ENCODE measurements at regions not wholly inside any gene's neighbourhood (a gene's known extent, or its start where the extent isn't known, plus 50 kb on each side); places are given as distances from the start of the nearest gene placed in this dataset.

DNA sequence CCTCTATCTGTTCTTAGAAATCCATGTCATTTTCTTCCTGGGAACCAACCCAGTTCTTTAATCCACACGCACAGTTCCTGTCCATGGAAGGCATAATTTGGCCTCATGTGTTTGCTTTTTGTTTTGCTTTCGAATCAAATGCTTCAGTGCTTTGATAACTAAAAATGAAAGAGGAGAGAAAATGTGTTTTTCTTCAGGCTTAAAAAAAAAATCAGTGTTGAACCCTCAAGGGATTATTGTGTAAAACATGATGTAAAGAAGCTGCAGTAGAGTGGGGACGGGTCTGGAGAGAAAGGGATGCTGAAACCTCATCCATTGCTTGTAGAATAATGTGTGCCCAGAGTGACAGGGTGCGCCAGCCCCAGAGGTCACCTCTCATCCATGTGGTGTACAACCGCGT, 197.5 kb upstream of the JARID2 start:
- POLR2A ChIA-PET (ENCODE audit: partially characterized antibody), result interaction anchor here (0.6 kb wide), 1 partner anchor 46 kb away, joined by 3 read pairs; no protein-coding TSS in a partner anchor
- Mint-ChIP-seq H3K27ac (no peak overlapping the region), H3K4me3 (no peak overlapping the region), H3K27me3 (no peaks in the 10 kb centered on the region), H3K36me3 (no peaks in the 10 kb centered on the region), H3K4me1 (no peaks in the 10 kb centered on the region), H3K9me3 (no peaks in the 10 kb centered on the region)
- DNase-seq, result no peak
- Histone ChIP-seq H3K27me3 (ENCODE audit: insufficient read depth, low read length) (no peaks in the 10 kb centered on the region), H3K4me1 (ENCODE audit: insufficient read depth, low read length) (no peaks in the 10 kb centered on the region), H3K27ac (ENCODE audit: low read depth, low read length) (no peak overlapping the region), H3K36me3 (ENCODE audit: insufficient read depth, low read length) (no peaks in the 10 kb centered on the region), H3K9me3 (ENCODE audit: control insufficient read depth in 1 of 2, low read length in 2 of 2) (no peaks in the 10 kb centered on the region), H3K4me3 (ENCODE audit: low read length in 2 of 2) (no peak overlapping the region)
- intact Hi-C loops (cut with micrococcal nuclease), result no loop called here
- CTCF ChIA-PET (ENCODE audit: partially characterized antibody), result no interaction called here

DNA sequence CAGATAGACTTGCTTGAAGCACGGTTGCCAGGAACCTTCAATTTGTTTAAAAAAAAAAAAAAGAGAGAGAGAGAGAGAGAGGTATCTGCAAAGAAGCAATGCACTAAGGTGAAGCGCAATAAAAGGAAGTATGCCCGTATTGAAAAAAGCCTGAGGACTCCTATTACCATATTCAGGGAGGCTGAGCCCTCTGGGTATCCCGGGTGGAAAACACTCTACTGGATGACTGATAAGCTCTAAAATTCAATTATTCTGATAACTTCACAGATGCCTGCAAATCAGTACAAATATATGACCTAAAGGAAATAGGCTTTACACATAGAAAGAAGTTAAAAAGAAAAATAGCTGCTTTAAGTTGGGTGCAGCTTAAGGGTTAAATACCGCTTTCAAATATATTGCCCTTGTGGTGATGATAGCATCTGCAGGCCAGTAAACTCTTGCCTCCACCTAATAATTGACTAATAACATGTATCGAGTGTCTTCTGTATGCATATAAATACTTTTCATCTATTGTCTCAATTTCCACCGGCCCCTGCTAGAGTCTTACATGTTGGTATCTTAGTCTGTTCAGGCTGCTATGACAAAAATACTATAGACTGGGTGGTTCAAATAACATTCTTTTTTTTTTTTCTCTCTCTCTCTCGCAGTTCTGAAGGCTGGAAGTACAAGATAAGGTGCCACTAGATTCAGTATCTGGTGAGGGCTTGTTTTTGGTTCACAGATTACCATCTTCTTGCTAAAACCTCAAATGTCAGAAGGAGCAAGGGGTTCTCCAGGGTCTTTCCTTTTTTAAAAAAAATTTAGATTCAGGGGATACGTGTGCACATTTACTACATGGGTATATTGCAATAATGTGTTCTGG, 187.4 kb upstream of the JARID2 start:
- no peak for DNase-seq
- Histone ChIP-seq H3K27me3 (ENCODE audit: insufficient read depth, low read length) (no peaks in the 10 kb centered on the region), H3K4me1 (ENCODE audit: insufficient read depth, low read length) (no peaks in the 10 kb centered on the region), H3K4me3 (ENCODE audit: low read length in 2 of 2) (no peak overlapping the region), H3K27ac (ENCODE audit: low read depth, low read length) (no peak overlapping the region), H3K9me3 (ENCODE audit: control insufficient read depth in 1 of 2, low read length in 2 of 2) (no peaks in the 10 kb centered on the region), H3K36me3 (ENCODE audit: insufficient read depth, low read length) (no peaks in the 10 kb centered on the region)
- ChIA-PET CTCF (ENCODE audit: partially characterized antibody) (interaction anchor here (1.3 kb wide), 1 partner anchor 13 kb away, joined by 3 read pairs; no protein-coding TSS in a partner anchor), POLR2A (ENCODE audit: partially characterized antibody) (no interaction called here)
- Mint-ChIP-seq H3K36me3 (no peaks in the 10 kb centered on the region), H3K27me3 (no peaks in the 10 kb centered on the region), H3K4me3 (no peak overlapping the region), H3K9me3 (peaks cover 0 to 5% (median 0%) of the 10 kb centered on the region in 8 donors), H3K27ac (no peak overlapping the region), H3K4me1 (peaks cover 0 to 1% (median 0%) of the 10 kb centered on the region in 4 donors)
- intact Hi-C loops (cut with micrococcal nuclease), result no loop called here

DNA sequence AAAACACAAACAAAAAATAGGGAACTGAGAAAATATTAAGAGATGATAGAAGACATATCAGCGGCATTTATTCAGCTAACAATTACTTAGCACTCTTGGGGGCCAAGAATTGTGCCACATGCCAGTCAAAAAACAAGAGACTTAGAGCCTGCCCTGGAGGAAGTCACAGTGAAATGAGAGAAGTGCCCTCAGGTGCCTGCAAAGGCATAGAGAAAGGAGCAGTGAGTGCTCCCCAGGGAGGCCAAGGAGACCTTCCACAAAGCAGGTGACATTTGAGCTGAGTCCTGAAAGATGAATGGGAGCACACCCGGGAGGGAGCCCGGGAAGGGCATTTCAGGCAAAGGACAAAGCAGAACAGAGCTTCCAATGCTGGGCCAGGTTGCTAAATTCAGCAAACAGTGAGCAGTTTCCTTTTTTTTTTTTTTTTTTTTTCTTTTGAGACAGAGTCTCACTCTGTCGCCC, 184.7 kb upstream of the JARID2 start:
- peaks cover 0 to 5% (median 0%) of the 10 kb centered on the region in 8 donors for H3K9me3 Mint-ChIP-seq
- no peaks in the 10 kb centered on the region for H3K9me3 ChIP-seq (ENCODE audit: control insufficient read depth in 1 of 2, low read length in 2 of 2)
- no peaks in the 10 kb centered on the region for H3K4me1 ChIP-seq (ENCODE audit: insufficient read depth, low read length)
- no peak overlapping the region for H3K4me3 ChIP-seq (ENCODE audit: low read length in 2 of 2)
- peaks cover 0 to under 1% (median 0%) of the 10 kb centered on the region in 4 donors for H3K4me1 Mint-ChIP-seq
- no peaks in the 10 kb centered on the region for H3K36me3 ChIP-seq (ENCODE audit: insufficient read depth, low read length)
- no peaks in the 10 kb centered on the region for H3K27me3 Mint-ChIP-seq
- H3K27ac ChIP-seq (ENCODE audit: low read depth, low read length), result no peak overlapping the region
- no peak overlapping the region for H3K27ac Mint-ChIP-seq
- intact Hi-C loops (cut with micrococcal nuclease), result no loop called here
- H3K27me3 ChIP-seq (ENCODE audit: insufficient read depth, low read length), result no peaks in the 10 kb centered on the region
- ChIA-PET CTCF (ENCODE audit: partially characterized antibody) (no interaction called here), POLR2A (ENCODE audit: partially characterized antibody) (no interaction called here)
- H3K4me3 Mint-ChIP-seq, result no peak overlapping the region
- H3K36me3 Mint-ChIP-seq, result no peaks in the 10 kb centered on the region
- no peak for DNase-seq

- H3K27me3 ChIP-seq (ENCODE audit: insufficient read depth, low read length), result no peaks in the 10 kb centered on the region
- no peak overlapping the region for H3K4me3 ChIP-seq (ENCODE audit: low read length in 2 of 2)
- no peaks in the 10 kb centered on the region for H3K9me3 ChIP-seq (ENCODE audit: control insufficient read depth in 1 of 2, low read length in 2 of 2)
- no peaks in the 10 kb centered on the region for H3K27me3 Mint-ChIP-seq
- CTCF ChIA-PET (ENCODE audit: partially characterized antibody), result no interaction called here
- no peak overlapping the region for H3K27ac ChIP-seq (ENCODE audit: low read depth, low read length)
- no peak for DNase-seq
- H3K4me3 Mint-ChIP-seq, result no peak overlapping the region
- no peak overlapping the region for H3K27ac Mint-ChIP-seq
- peaks cover 0 to 5% (median 0%) of the 10 kb centered on the region in 8 donors for H3K9me3 Mint-ChIP-seq
- no peaks in the 10 kb centered on the region for H3K4me1 ChIP-seq (ENCODE audit: insufficient read depth, low read length)
- POLR2A ChIA-PET (ENCODE audit: partially characterized antibody), result no interaction called here
- no peaks in the 10 kb centered on the region for H3K36me3 Mint-ChIP-seq
- no peaks in the 10 kb centered on the region for H3K36me3 ChIP-seq (ENCODE audit: insufficient read depth, low read length)
- intact Hi-C loops (cut with micrococcal nuclease), result no loop called here
- H3K4me1 Mint-ChIP-seq, result peaks cover 0 to 1% (median 0%) of the 10 kb centered on the region in 4 donors
Measured at GRCh38 chr6:15061908-15062515, 183.9 kb upstream of the JARID2 start.

DNA sequence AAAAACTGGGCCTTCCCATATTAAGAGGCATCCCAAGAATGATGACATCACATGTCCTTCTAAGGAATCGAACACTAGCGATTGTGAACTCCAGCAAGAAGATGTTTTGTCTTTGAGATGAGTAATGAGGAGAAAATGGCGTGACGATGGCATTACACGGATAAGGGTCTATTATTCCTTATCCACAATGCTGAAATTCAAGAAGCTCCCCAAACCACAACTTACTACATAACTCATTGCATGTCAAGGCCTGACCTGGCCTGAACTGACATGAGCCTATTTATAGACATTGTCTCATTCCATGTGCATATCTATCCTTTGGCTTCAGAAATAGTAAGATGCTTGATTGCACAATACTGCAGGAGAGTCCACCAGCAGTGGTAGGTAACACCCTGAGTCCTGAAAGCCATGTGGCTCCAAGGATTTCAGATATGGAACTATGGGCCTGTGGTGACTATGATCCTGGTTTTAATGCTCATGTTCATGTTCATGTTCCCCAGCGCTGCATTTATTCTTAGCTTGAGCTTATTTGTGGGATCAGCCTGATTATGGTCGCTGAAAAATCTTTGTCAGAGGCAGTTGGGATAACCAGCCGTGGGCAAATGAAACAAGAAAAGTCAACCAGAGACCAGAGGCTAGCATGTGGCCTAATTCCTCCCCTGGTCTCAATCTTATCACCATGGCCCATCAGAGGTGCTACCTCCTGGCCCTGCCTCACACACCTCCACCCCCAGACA, 183.2 kb upstream of the JARID2 start:
- Mint-ChIP-seq H3K4me3 (no peak overlapping the region), H3K27me3 (no peaks in the 10 kb centered on the region), H3K4me1 (peaks cover 0 to 1% (median 0%) of the 10 kb centered on the region in 4 donors), H3K36me3 (no peaks in the 10 kb centered on the region), H3K9me3 (peaks cover 0 to 5% (median 0%) of the 10 kb centered on the region in 8 donors), H3K27ac (no peak overlapping the region)
- DNase-seq, result no peak
- intact Hi-C loops (cut with micrococcal nuclease), result no loop called here
- Histone ChIP-seq H3K4me3 (ENCODE audit: low read length in 2 of 2) (no peak overlapping the region), H3K9me3 (ENCODE audit: control insufficient read depth in 1 of 2, low read length in 2 of 2) (no peaks in the 10 kb centered on the region), H3K27me3 (ENCODE audit: insufficient read depth, low read length) (no peaks in the 10 kb centered on the region), H3K27ac (ENCODE audit: low read depth, low read length) (no peak overlapping the region), H3K4me1 (ENCODE audit: insufficient read depth, low read length) (no peaks in the 10 kb centered on the region), H3K36me3 (ENCODE audit: insufficient read depth, low read length) (no peaks in the 10 kb centered on the region)
- ChIA-PET POLR2A (ENCODE audit: partially characterized antibody) (no interaction called here), CTCF (ENCODE audit: partially characterized antibody) (no interaction called here)

GRCh38 chr6:15063253-15063853, 182.5 kb upstream of the JARID2 start:
- Mint-ChIP-seq H3K4me3 (no peak overlapping the region), H3K4me1 (peaks cover 0 to 1% (median 0%) of the 10 kb centered on the region in 4 donors), H3K9me3 (peaks cover 0 to 5% (median 0%) of the 10 kb centered on the region in 8 donors), H3K27ac (no peak overlapping the region), H3K36me3 (no peaks in the 10 kb centered on the region), H3K27me3 (no peaks in the 10 kb centered on the region)
- no peaks in the 10 kb centered on the region for H3K36me3 ChIP-seq (ENCODE audit: insufficient read depth, low read length)
- H3K4me3 ChIP-seq (ENCODE audit: low read length in 2 of 2), result no peak overlapping the region
- H3K27me3 ChIP-seq (ENCODE audit: insufficient read depth, low read length), result no peaks in the 10 kb centered on the region
- no peak overlapping the region for H3K27ac ChIP-seq (ENCODE audit: low read depth, low read length)
- no peak for DNase-seq
- ChIA-PET POLR2A (ENCODE audit: partially characterized antibody) (no interaction called here), CTCF (ENCODE audit: partially characterized antibody) (no interaction called here)
- intact Hi-C loops (cut with micrococcal nuclease), result no loop called here
- H3K9me3 ChIP-seq (ENCODE audit: control insufficient read depth in 1 of 2, low read length in 2 of 2), result no peaks in the 10 kb centered on the region
- no peaks in the 10 kb centered on the region for H3K4me1 ChIP-seq (ENCODE audit: insufficient read depth, low read length)
